ENCODE measurements at regions not wholly inside any gene's neighbourhood (a gene's known extent, or its start where the extent isn't known, plus 50 kb on each side); places are given as distances from the start of the nearest gene placed in this dataset.

- TF ChIP-seq CHD7 (IDR thresholded peaks at IDR 0.05; ENCODE audit: insufficient replicate concordance, low read length): no peak
These were observed 274.1 kb downstream of the SEC14L1 start (continued) for GRCh38 chr17:77414811-77415400.
